ENCODE measurements at regions not wholly inside any gene's neighbourhood (a gene's known extent, or its start where the extent isn't known, plus 50 kb on each side); places are given as distances from the start of the nearest gene placed in this dataset. TPM values are rescaled to one million over a fixed set of nuclear protein-coding genes. Genes with fewer than 3 reads are reported as not detected.
"Not testable (repeated sequence)": the region's sequence is repeated elsewhere in the genome, so short reads cannot be mapped to it uniquely, and the experiment has no call there.

- no peak for DNase-seq
- Histone ChIP-seq H3K79me2 (ENCODE audit: low read length) (no peaks in the 10 kb centered on the region), H3K27me3 (ENCODE audit: low read length) (no peaks in the 10 kb centered on the region), H3K4me1 (ENCODE audit: low read length) (peaks cover 3% of the 10 kb centered on the region; the same call in 1 of the 2 replicates), H3K9me3 (ENCODE audit: low read length) (no peaks in the 10 kb centered on the region), H3K27ac (ENCODE audit: low read length) (no peak overlapping the region), H3K9ac (ENCODE audit: low read length) (no peak overlapping the region), H4K20me1 (ENCODE audit: insufficient read depth, low read depth, low read length) (no peaks in the 10 kb centered on the region), H3K4me2 (ENCODE audit: low read depth, low read length, poor library complexity, severe bottlenecking) (no peak overlapping the region), H3K36me3 (ENCODE audit: insufficient read depth, low read length) (no peaks in the 10 kb centered on the region), H3K9me2 (replicated peaks; ENCODE audit: insufficient read depth, low read length) (no peaks in the 10 kb centered on the region), H3K4me3 (ENCODE audit: low read length) (no peak overlapping the region), H2AFZ (ENCODE audit: low read length) (no peak overlapping the region)
Observed at GRCh38 chr16:5158494-5158893, 60.9 kb upstream of the EEF2KMT start.

GRCh38 chr16:5156486-5156885, 58.9 kb upstream of the EEF2KMT start:
- H3K79me2 ChIP-seq (ENCODE audit: low read length); H3K36me3 ChIP-seq (ENCODE audit: insufficient read depth, low read length); H2AFZ ChIP-seq (ENCODE audit: low read length); H3K9me2 ChIP-seq (replicated peaks; ENCODE audit: insufficient read depth, low read length); H3K27me3 ChIP-seq (ENCODE audit: low read length); H3K4me2 ChIP-seq (ENCODE audit: low read depth, low read length, poor library complexity, severe bottlenecking); H3K4me3 ChIP-seq (ENCODE audit: low read length); H3K4me1 ChIP-seq (ENCODE audit: low read length); H3K9me3 ChIP-seq (ENCODE audit: low read length); H3K9ac ChIP-seq (ENCODE audit: low read length); H3K27ac ChIP-seq (ENCODE audit: low read length); DNase-seq; H4K20me1 ChIP-seq (ENCODE audit: insufficient read depth, low read depth, low read length): not testable (repeated sequence)

GRCh38 chr16:5154006-5154405, 56.4 kb upstream of the EEF2KMT start:
- H4K20me1 ChIP-seq (ENCODE audit: insufficient read depth, low read depth, low read length); H3K79me2 ChIP-seq (ENCODE audit: low read length); H3K27me3 ChIP-seq (ENCODE audit: low read length); H3K27ac ChIP-seq (ENCODE audit: low read length); H3K4me1 ChIP-seq (ENCODE audit: low read length); H3K36me3 ChIP-seq (ENCODE audit: insufficient read depth, low read length); H3K4me3 ChIP-seq (ENCODE audit: low read length); H3K4me2 ChIP-seq (ENCODE audit: low read depth, low read length, poor library complexity, severe bottlenecking); H2AFZ ChIP-seq (ENCODE audit: low read length); H3K9ac ChIP-seq (ENCODE audit: low read length); H3K9me3 ChIP-seq (ENCODE audit: low read length); H3K9me2 ChIP-seq (replicated peaks; ENCODE audit: insufficient read depth, low read length): not testable (repeated sequence)
- peak; percentile 45 for DNase-seq

- not testable (repeated sequence) for H3K79me2 ChIP-seq (ENCODE audit: low read length); H3K9me3 ChIP-seq (ENCODE audit: low read length); H3K4me2 ChIP-seq (ENCODE audit: low read depth, low read length, poor library complexity, severe bottlenecking); H3K9me2 ChIP-seq (replicated peaks; ENCODE audit: insufficient read depth, low read length); H3K4me3 ChIP-seq (ENCODE audit: low read length); H3K4me1 ChIP-seq (ENCODE audit: low read length); DNase-seq; H3K36me3 ChIP-seq (ENCODE audit: insufficient read depth, low read length); H3K9ac ChIP-seq (ENCODE audit: low read length); H3K27ac ChIP-seq (ENCODE audit: low read length); H2AFZ ChIP-seq (ENCODE audit: low read length); H3K27me3 ChIP-seq (ENCODE audit: low read length); H4K20me1 ChIP-seq (ENCODE audit: insufficient read depth, low read depth, low read length)
Observed at GRCh38 chr16:5151409-5151808, 53.8 kb upstream of the EEF2KMT start.

Small RNA genes lying in the stretch of these regions (small RNA-seq; reads per million reads assigned to genes)
- gene AC007012.1 (not detected), gene MIR8065 (not detected), gene RNU6-328P (not detected), gene RNU6-457P (not detected), gene RNU7-99P (not detected), gene SNRPCP20 (not detected)

All from Karpas-422 (cell line).